HG02759 (cell line): ENCODE measurements at regions not wholly inside any gene's neighbourhood (a gene's known extent, or its start where the extent isn't known, plus 50 kb on each side); places are given as distances from the start of the nearest gene placed in this dataset.
"Not testable (repeated sequence)": the region's sequence is repeated elsewhere in the genome, so short reads cannot be mapped to it uniquely, and the experiment has no call there.

Source experiments
- ATAC-seq: cut with Tn5 transposase; IDR thresholded peaks from one replicate; pipeline ENCODE4 v1.9.1; 2021; ENCODE audit warnings: mild to moderate bottlenecking, moderate library complexity; ENCODE audit not compliant: unreplicated experiment

GRCh38 chr6:54559136-54559535 lies 250.9 kb downstream of the TINAG start:
- ATAC-seq: no peak

- not testable (repeated sequence) for ATAC-seq
Observed at GRCh38 chr6:54564188-54564587, 255.9 kb downstream of the TINAG start.

DNA sequence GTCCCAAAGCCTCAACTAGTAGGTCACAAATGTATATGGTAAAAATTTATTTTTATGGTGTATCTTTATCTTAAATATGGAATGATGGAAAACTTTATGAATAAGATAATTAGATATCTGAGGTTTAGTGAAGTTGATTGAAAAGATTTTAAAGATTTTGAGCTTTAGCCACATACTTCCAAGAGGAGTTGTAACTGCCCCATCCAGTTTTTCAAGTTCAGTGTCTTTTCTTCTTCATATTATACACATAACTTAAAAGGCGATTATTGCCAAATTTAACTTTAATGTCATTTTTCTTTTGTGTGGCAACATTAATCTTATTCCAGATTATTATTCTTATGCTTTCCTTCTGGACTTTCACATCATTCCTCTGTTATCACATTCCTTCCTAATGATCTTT lies 266.4 kb downstream of the TINAG start:
- ATAC-seq: no peak

DNA sequence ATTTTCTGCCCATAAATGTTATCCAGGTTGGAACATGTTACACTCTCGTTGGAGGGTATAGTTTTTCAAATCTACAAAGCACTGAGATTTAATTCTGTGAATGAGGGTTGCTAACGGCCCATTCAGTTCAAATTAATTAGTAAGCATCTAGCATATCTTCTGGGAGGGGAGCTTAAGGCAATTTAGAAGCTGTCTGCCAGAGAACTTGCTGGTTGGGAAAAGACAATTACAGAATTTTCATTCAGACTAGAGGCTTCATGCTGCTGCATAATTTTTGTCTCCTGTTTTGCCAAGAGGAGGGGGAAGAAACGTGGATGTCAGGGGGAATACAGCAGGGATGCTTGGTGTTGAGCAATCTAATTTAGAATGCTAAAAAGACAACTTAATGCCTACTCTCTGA lies 268.3 kb upstream of the FAM83B start:
- no peak for ATAC-seq

DNA sequence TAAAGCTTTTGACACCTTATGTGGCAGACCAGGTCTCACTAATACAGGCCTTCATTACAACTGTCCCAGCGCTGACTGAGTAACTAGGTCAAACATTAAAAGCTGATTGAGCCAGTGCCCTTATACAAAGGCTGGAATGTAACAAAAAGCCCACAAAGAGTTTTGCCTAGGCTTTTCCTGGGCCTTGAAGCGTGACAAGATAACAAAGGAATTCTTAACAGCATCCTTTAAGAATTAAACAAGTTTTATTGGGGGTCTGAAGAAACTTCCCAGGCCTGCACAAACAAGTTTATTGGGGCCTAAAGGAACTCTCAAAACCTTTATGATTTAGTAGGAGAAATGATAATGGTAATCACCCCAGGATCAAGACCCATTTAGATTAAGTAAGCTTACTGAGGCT lies 267.6 kb upstream of the FAM83B start:
- ATAC-seq: no peak

DNA sequence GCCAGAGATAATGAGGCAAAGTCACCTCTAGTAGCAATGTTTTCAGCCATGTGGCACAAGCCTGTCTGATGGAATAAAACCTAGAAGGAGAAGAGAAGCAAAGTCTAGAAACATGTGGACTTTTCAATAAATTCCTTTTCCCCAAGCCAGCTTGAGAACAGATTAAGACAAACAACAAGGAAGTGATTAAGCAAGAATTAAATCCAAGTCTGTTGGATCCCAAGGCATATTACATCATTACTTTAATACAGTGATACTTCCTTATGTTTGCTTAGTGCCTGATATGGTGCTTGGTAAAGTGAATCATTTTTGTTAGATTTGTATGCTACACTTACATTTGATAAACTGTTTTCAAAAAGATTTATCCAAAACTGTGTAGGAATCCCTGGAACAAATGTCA lies 260.3 kb upstream of the FAM83B start:
- ATAC-seq: no peak

DNA sequence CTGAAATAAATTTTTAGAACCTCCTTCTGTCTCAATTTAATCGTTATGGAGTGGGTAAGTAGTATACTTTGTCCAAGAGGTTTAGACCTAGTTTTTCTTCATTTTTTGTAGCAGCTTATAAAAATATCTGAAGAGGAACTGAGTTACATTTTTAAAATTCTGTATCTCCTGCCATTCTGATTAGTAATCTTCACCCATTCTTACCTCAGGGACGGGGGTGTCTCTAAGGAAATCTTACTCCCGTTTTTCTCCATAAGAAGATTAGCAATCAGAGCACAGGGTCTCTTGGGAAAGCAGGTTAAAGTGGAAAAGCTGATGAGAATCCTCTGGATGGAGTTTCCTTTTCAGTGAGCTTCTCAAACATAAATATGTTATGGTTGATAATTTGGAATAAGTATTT lies 259.3 kb upstream of the FAM83B start:
- no peak for ATAC-seq

DNA sequence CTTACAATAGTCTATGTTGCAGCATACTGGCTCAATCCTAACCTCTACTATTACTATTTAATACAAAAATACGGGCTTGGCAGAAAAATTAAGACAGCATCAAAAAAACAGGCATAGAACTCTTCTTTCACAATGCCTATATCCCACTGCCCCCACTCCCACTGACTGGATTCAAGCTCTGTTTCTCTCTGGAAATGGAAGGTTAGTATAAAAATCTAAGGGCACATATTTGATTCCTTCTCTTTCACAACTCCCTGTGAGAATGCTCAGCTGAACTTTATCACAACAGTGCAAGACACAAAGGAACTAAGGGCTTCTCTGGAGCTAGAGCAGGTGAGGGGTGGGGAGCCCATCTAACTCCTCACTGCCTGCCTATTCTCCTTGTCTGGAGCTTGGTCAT lies 258.4 kb upstream of the FAM83B start:
- ATAC-seq: no peak

- ATAC-seq: no peak
Observed at GRCh38 chr6:54595844-54596243, 250.7 kb upstream of the FAM83B start.

GRCh38 chr6:54598787-54599313 lies 247.7 kb upstream of the FAM83B start:
- no peak for ATAC-seq

DNA sequence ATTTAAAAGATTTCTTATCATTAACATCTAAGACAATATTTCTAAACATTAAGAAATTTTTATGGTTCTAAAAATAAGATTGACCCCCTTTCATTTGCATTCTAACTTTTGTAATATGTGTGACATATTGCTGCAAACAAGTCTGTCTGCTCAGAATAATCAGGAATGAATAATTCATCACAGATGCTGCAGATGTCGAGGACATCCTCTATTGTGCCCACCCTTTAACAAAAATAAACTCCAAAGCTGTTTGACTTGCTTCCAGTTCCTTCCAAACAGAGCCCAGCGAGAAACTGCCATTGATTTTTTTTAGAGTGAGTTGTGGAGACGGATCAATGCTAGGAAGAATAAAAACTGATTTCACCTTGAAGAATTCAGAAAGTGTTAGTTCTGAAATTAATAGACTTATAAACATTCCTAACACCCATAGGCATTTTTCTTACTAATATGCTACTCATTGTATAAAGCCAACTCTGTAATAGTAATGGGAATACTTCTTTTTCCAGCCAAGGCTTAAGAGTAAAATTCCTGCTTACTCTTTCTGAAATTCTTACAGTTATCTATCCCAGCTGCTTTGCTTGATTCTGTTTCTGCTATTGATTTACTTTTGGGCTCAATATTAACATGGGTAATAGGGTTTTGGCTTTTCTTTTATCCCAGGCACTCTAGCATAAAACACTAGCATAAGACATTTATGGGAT lies 244.8 kb upstream of the FAM83B start:
- ATAC-seq: no peak

- no peak for ATAC-seq
Observed at GRCh38 chr6:54602591-54602990, 244.0 kb upstream of the FAM83B start.

DNA sequence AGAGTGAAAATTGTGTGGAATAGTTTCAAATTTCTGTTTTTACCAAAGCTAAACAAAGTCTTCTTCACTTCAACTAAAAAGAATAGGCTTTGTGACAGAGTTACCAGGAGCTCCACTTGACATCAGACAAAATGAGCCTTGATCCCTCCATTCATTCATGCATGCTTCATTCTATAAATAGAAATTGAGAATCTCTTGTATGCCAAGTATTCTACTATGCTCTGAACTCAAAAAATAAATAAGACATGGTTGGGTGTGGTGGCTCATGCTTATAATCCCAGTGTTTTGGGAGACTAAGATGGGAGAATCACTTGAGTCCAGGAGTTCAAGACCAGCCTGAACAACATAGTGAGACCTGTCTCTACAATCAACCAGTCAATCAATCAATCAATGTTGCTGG lies 236.6 kb upstream of the FAM83B start:
- ATAC-seq: no peak

- ATAC-seq: no peak
Observed at GRCh38 chr6:54613596-54613995, 233.0 kb upstream of the FAM83B start.

DNA sequence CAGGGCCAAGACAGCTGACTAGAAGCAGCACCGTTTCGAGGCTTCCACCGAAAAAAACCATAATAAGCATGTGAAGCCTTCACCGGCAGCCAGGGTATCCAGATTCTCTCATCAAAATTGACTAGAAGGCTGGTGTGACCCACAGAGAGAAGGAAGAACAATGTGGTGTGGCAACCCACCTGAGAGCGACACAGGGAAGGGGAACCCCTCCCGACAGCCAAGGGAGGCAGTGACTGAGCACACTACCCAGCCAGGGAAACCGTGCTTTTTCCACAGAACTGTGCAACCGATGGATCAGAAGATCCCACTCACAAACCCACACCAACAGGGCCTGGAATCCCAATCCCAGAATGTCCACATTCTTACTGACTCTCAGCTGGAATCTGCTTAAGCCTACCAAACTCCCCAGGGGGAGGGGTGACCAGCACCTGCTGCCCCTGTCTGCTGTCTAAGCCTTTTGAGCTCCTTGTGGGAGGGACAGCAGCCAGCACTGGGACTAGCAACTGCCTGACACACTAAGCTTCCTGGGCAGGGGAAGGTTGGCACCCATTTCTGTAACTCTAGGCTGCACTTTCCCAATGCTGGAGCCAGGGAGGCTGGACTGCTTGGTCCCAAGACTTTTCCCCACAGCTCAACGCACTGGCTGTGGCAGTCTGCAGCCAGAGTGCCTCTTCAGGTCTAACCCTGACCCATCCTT lies 231.9 kb upstream of the FAM83B start:
- no peak for ATAC-seq

DNA sequence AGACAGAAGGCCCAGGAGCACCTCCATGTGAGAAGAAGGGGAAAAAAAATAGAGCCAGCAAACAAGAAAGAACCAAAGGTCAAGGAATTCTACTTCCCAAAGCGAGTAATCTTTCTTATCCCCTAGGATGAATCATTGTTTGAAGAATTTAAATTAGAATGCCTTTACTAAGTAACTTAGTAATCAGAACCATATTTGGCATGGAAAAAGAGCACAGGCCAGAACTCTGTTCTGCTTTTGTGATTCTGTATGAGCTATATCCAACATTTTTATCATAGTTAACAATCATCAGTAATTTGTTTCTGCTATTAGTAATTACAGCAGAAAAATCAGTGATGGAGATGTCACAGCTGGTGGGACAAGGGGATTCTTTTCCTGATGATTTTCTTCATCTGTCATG lies 228.8 kb upstream of the FAM83B start:
- ATAC-seq: no peak

- ATAC-seq: no peak
Observed at GRCh38 chr6:54618572-54618971, 228.0 kb upstream of the FAM83B start.

DNA sequence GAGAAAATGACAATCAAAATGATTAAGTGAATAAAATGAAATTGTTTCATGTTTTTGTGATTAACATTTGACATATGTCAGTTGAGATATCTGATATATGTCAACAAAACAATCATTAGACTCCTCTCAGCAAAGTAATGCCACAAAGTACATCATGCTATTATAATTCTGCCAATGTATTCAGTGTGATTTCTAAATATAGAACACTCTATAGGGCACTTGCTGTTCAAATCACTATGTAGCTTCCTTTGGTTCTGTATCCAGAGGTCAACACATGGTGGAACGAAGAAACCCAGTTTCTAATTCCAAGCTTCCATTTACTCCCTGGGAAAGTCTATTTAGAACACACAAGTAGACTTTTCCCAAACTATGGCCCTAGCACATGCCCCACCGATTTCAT lies 227.5 kb upstream of the FAM83B start:
- no peak for ATAC-seq

DNA sequence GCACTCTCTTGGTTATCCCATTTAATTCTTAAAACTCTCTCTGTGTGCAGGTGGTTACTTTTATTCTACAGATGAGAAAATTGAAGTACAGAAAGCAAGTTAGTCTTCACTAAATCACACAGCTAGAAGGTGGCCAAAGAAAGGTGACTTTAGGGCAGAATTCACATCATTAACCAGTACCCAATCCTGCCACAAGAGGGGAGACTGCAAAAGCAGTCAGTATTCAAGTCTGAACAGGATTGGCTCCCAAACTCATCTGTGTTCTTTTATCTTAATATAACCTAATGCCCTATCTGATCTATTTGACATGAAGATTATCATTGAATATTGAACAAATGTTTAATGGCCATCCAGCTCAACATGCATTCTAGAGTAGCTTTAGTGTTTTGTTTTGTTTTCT lies 225.3 kb upstream of the FAM83B start:
- peak; percentile 89 for ATAC-seq

GRCh38 chr6:54624216-54624615 lies 222.4 kb upstream of the FAM83B start:
- no peak for ATAC-seq

GRCh38 chr6:54624779-54625178 lies 221.8 kb upstream of the FAM83B start:
- no peak for ATAC-seq

DNA sequence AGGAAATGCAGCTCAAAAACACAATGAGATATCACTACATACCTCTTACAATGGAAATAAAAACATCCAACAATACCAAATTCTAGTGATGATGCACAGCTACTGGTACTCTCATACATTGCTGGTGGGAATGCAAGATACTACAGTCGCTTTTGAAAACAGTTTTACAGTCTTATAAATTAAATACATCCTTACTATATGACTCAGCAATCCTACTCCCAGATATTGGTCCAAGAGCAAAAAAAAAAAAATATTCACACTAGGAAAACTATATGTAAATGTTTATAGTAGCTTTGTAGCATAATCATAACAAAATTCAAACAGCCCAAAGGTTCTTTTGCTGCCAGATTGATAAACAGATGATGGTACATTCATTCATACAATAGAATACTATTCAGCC lies 217.4 kb upstream of the FAM83B start:
- no peak for ATAC-seq
